Lower leg skin (tissue), 4 donors: ENCODE measurements at regions not wholly inside any gene's neighbourhood (a gene's known extent, or its start where the extent isn't known, plus 50 kb on each side); places are given as distances from the start of the nearest gene placed in this dataset.

Experiments used
- DNase-seq, 2 donors: peaks; one replicate each; pipeline ENCODE4 v3.0.0-alpha.2; 2019; ENCODE audit warnings: low spot score in 2 of 2
- H3K4me3 ChIP-seq: fragments of 200-600 bp; sonication (generic); 2 replicates; pipeline ENCODE4 v1.5.1; 2017; ENCODE audit warnings: mild to moderate bottlenecking, low read depth; ENCODE audit not compliant: poor library complexity, severe bottlenecking
- POLR2A ChIP-seq, 2 donors: fragments of 450-650 bp; IDR thresholded peaks; one replicate each; pipeline ENCODE4 v1.6.1; 2016 to 2017; ENCODE audit warnings: antibody characterized with exemption in 2 of 2, mild to moderate bottlenecking in 1 of 2, moderate library complexity in 1 of 2
- WGBS, 2 donors: methylation state at CpG; one replicate each; pipeline ENCODE4 v1.1.5; 2018; 5-methylcytosine and 5-hydroxymethylcytosine counted together
- intact Hi-C: fragments of 100-400 bp; cut with DNase I; formaldehyde crosslinking; loops from one replicate; pipeline ENCODE4 v1.15.0; 2023; ENCODE audit warnings: low total_unique reads
- TF ChIP-seq, protein P1 (sequence below), 3 donors: fragments of 450-650 bp; IDR thresholded peaks; one replicate each; pipeline ENCODE4 v1.5.1; 2016; ENCODE audit warnings: antibody characterized with exemption in 3 of 3, mild to moderate bottlenecking in 3 of 3, moderate library complexity in 2 of 3

DNA sequence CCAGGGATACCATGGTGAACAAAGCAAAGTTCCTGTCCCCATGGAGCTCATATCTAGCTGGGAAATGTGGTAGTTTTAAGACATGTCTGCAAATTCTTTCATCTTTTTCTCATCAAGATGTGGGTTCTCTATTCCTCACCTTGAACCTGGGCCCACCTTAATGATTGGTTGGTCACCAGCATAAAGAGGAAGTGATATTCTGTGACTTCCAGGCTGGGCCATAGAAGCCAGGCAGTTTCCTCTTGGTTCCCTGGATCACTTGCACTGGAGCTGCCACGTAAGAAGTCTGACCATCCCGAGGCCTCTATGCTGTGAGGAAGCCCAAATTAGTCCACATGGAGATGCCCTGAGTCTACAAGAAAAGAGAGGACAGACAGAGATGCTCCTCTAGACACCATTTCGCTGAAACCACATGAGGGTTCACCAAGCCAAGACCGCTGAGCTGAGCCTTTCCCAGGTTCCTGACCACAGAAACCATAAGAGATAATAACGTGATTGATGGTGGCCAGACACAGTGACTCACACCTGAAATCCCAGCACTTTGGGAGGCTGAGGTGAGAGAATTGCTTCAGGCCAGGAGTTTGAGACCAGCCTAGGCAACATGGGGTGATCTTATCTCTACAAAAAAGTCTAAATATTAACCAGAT lies 119.5 kb upstream of the ISX start:
- H3K4me3 ChIP-seq: no peak overlapping the region
- peak in 1 of 2 donors; percentile 34 for DNase-seq
- WGBS, 2 donors: 77 to 82% methylated on average over 5 of the region's 5 CpGs
- no peak for TF ChIP-seq POLR2A (IDR thresholded peaks at IDR 0.05)
- intact Hi-C loops: no loop called here

GRCh38 chr22:34950489-34950888 lies 115.5 kb upstream of the ISX start:
- no peak for TF ChIP-seq POLR2A (IDR thresholded peaks at IDR 0.05)
- TF ChIP-seq, protein P1, sequence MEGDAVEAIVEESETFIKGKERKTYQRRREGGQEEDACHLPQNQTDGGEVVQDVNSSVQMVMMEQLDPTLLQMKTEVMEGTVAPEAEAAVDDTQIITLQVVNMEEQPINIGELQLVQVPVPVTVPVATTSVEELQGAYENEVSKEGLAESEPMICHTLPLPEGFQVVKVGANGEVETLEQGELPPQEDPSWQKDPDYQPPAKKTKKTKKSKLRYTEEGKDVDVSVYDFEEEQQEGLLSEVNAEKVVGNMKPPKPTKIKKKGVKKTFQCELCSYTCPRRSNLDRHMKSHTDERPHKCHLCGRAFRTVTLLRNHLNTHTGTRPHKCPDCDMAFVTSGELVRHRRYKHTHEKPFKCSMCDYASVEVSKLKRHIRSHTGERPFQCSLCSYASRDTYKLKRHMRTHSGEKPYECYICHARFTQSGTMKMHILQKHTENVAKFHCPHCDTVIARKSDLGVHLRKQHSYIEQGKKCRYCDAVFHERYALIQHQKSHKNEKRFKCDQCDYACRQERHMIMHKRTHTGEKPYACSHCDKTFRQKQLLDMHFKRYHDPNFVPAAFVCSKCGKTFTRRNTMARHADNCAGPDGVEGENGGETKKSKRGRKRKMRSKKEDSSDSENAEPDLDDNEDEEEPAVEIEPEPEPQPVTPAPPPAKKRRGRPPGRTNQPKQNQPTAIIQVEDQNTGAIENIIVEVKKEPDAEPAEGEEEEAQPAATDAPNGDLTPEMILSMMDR (IDR thresholded peaks at IDR 0.05): no peak
- no peak for DNase-seq
- 12% methylated on average over 4 of the region's 4 CpGs for whole genome bisulfite sequencing, 2 donors
- intact Hi-C loops: no loop called here
- no peak overlapping the region for H3K4me3 ChIP-seq

DNA sequence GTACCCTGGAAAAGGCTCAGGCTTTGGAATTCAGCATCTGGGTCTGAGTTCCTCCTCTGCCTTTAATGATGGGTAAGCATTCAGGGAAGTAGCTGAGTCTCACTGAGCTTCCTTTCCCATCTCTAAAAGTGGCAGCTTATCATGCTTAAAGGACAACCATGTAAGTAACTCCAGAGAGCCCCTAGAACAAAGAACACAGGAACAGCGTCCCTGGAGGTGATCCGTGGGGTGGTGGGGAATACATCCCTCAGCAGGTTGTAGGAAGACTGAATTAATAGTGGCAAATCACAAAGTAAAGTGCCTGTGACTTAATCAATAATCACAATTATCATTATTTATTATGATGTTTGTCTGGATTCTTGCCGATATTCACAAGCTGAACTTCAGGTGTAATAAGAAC lies 114.7 kb upstream of the ISX start:
- DNase-seq: peak in 1 of 2 donors; percentile 31
- WGBS, 2 donors: 74 to 79% methylated on average over 3 of the region's 3 CpGs
- TF ChIP-seq, protein P1 (IDR thresholded peaks at IDR 0.05): no peak
- TF ChIP-seq POLR2A (IDR thresholded peaks at IDR 0.05): no peak
- H3K4me3 ChIP-seq: no peak overlapping the region
- intact Hi-C loops: no loop called here

GRCh38 chr22:34960005-34960404 lies 106.0 kb upstream of the ISX start:
- DNase-seq: no peak
- no peak overlapping the region for H3K4me3 ChIP-seq
- WGBS, 2 donors: 65 to 67% methylated on average over 5 of the region's 5 CpGs
- TF ChIP-seq POLR2A (IDR thresholded peaks at IDR 0.05): no peak
- TF ChIP-seq, protein P1 (IDR thresholded peaks at IDR 0.05): no peak
- intact Hi-C loops: no loop called here

- TF ChIP-seq POLR2A (IDR thresholded peaks at IDR 0.05): no peak
- TF ChIP-seq, protein P1 (IDR thresholded peaks at IDR 0.05): no peak
- intact Hi-C loops: no loop called here
- no peak for DNase-seq
- H3K4me3 ChIP-seq: no peak overlapping the region
- WGBS, 2 donors: 50 to 59% methylated on average over 4 of the region's 4 CpGs
Measured at GRCh38 chr22:34966980-34967565, 98.9 kb upstream of the ISX start.

- WGBS, 2 donors: 72 to 79% methylated on average over 15 of the region's 15 CpGs
- no peak for DNase-seq
- TF ChIP-seq, protein P1 (IDR thresholded peaks at IDR 0.05): no peak
- TF ChIP-seq POLR2A (IDR thresholded peaks at IDR 0.05): no peak
- intact Hi-C loops: no loop called here
- no peak overlapping the region for H3K4me3 ChIP-seq
Measured at GRCh38 chr22:34969001-34969790, 96.8 kb upstream of the ISX start.
